Epithelial cell of proximal tubule (primary cell): ENCODE measurements at regions not wholly inside any gene's neighbourhood (a gene's known extent, or its start where the extent isn't known, plus 50 kb on each side); places are given as distances from the start of the nearest gene placed in this dataset.

Experiments used
- DNase-seq: peaks from one replicate; pipeline ENCODE4 v3.0.0-alpha.2; 2011; ENCODE audit warnings: low read depth
- H3K4me3 ChIP-seq: 2 replicates; pipeline ENCODE4 v1.5.1; 2011; ENCODE audit warnings: low read depth, mild to moderate bottlenecking, low read length
- TF ChIP-seq, protein P1 (sequence below): conservative IDR thresholded peaks from 2 replicates; pipeline ENCODE4 v1.5.1; 2012; ENCODE audit warnings: low read depth, mild to moderate bottlenecking, low read length

DNA sequence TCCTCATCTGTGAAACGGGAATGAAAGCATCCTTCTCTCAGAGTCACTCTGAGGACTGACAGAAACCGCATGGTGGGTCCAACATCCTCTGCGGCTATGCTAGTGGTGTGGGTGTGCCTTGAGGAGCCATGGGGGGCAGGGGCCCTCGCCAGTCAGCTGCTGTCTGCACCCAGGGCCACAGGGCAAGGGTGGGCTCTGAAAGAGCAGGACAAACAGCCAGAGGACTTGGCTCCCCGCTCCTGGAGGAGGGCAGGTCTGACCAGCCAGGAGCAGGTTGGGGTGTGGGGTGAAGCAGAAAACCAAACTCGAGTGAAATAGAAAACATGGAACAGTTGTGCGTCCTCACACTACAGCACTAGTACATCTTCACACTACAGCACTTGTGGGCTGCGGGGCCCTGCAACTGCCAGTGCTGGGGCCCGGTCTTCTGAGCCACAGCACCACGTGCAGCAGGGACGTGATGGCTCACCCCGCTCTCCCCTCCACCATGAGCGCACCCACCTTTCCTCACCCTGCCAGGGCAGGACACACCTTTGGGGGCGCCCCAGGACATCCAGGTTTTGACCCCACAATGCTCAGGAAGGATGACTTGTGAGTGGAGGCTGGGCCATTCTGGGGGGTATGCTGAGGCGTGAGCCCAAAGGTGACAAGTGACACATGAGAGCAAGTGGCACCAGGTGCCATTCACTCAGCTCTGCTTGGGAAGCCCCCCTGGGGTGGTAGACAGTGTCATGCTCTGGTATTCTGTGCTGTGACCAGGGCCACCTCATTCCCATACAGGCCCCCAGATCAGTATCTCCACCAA, 96.1 kb upstream of the RET start:
- no peak overlapping the region for H3K4me3 ChIP-seq
- DNase-seq, result no peak
- TF ChIP-seq, protein P1, sequence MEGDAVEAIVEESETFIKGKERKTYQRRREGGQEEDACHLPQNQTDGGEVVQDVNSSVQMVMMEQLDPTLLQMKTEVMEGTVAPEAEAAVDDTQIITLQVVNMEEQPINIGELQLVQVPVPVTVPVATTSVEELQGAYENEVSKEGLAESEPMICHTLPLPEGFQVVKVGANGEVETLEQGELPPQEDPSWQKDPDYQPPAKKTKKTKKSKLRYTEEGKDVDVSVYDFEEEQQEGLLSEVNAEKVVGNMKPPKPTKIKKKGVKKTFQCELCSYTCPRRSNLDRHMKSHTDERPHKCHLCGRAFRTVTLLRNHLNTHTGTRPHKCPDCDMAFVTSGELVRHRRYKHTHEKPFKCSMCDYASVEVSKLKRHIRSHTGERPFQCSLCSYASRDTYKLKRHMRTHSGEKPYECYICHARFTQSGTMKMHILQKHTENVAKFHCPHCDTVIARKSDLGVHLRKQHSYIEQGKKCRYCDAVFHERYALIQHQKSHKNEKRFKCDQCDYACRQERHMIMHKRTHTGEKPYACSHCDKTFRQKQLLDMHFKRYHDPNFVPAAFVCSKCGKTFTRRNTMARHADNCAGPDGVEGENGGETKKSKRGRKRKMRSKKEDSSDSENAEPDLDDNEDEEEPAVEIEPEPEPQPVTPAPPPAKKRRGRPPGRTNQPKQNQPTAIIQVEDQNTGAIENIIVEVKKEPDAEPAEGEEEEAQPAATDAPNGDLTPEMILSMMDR, result no peak

- H3K4me3 ChIP-seq, result no peak overlapping the region
- TF ChIP-seq, protein P1, result no peak
- no peak for DNase-seq
Observed at GRCh38 chr10:42981358-42982236, 95.3 kb upstream of the RET start.

- DNase-seq, result no peak
- H3K4me3 ChIP-seq, result no peak overlapping the region
- TF ChIP-seq, protein P1, result no peak
Observed at GRCh38 chr10:42982891-42983506, 93.9 kb upstream of the RET start.

GRCh38 chr10:42983591-42983990, 93.3 kb upstream of the RET start:
- no peak for DNase-seq
- no peak overlapping the region for H3K4me3 ChIP-seq
- TF ChIP-seq, protein P1, result no peak

DNA sequence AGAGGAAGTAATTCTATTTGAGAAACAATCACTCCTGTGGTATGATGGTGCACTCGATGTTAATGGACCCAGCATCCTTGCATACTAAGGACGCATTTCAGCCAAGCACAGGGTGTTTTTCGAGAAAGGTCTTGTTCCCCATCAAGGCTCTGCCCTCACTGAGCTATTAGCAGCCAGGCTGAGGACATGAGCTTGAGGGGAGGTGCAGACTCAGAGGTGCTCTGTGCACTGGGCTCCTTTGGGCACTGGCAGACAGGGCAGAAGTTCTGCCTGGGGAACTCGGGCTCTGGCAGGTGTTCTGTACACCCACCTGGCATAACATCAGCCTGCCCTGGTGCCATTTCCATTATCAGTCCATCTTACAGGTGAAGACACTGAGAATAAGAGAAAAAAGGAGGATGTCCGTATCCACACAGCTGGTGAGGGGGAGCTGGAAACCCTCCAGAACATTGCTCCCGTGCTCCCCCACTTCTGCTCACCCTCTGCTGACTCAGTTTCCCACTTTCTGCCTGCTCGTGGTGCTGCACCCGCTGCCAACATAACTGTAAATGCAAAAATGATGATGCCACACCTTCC, 92.7 kb upstream of the RET start:
- H3K4me3 ChIP-seq, result no peak overlapping the region
- DNase-seq, result no peak
- TF ChIP-seq, protein P1, result no peak

GRCh38 chr10:42984761-42985325, 92.0 kb upstream of the RET start:
- TF ChIP-seq, protein P1, result no peak
- no peak overlapping the region for H3K4me3 ChIP-seq
- no peak for DNase-seq
